ENCODE measurements at regions not wholly inside any gene's neighbourhood (a gene's known extent, or its start where the extent isn't known, plus 50 kb on each side); places are given as distances from the start of the nearest gene placed in this dataset.

GRCh38 chr14:87430810-87431209 lies 562.2 kb downstream of the GALC start:
- intact Hi-C loops (cut with DNase I), result no loop called here
- Histone ChIP-seq H3K36me3 (replicated peaks in 1 of 2) (no peaks in the 10 kb centered on the region), H3K4me1 (replicated peaks in 1 of 2) (no peaks in the 10 kb centered on the region), H3K27ac (no peak overlapping the region), H3K4me3 (no peak overlapping the region), H3K9me3 (replicated peaks in 1 of 3) (no peaks in the 10 kb centered on the region), H3K27me3 (no peaks in the 10 kb centered on the region)
- DNase-seq, result no peak
- no peak for TF ChIP-seq CTCF (IDR thresholded peaks at IDR 0.05)
- TF ChIP-seq POLR2A (IDR thresholded peaks at IDR 0.05), result no peak

GRCh38 chr14:87430214-87430613 lies 562.8 kb downstream of the GALC start:
- no peak overlapping the region for H3K4me3 ChIP-seq
- no peaks in the 10 kb centered on the region for H3K27me3 ChIP-seq
- WGBS, 4 donors, result 69 to 82% (median 73%) methylated on average over 7 of the region's 7 CpGs
- intact Hi-C loops (cut with DNase I), result no loop called here
- H3K4me1 ChIP-seq (replicated peaks in 1 of 2), result no peaks in the 10 kb centered on the region
- no peaks in the 10 kb centered on the region for H3K36me3 ChIP-seq (replicated peaks in 1 of 2)
- DNase-seq, result no peak
- no peak for TF ChIP-seq CTCF (IDR thresholded peaks at IDR 0.05)
- TF ChIP-seq POLR2A (IDR thresholded peaks at IDR 0.05), result no peak
- H3K27ac ChIP-seq, result no peak overlapping the region
- H3K9me3 ChIP-seq (replicated peaks in 1 of 3), result no peaks in the 10 kb centered on the region

GRCh38 chr14:87419925-87420324 lies 573.1 kb downstream of the GALC start:
- H3K4me1 ChIP-seq (replicated peaks in 1 of 2), result no peaks in the 10 kb centered on the region
- H3K36me3 ChIP-seq (replicated peaks in 1 of 2), result no peaks in the 10 kb centered on the region
- no peak for DNase-seq
- no peaks in the 10 kb centered on the region for H3K9me3 ChIP-seq (replicated peaks in 1 of 3)
- TF ChIP-seq CTCF (IDR thresholded peaks at IDR 0.05), result no peak
- no peak for TF ChIP-seq POLR2A (IDR thresholded peaks at IDR 0.05)
- intact Hi-C loops (cut with DNase I), result no loop called here
- no peak overlapping the region for H3K4me3 ChIP-seq
- H3K27me3 ChIP-seq, result no peaks in the 10 kb centered on the region
- no peak overlapping the region for H3K27ac ChIP-seq
- WGBS, 4 donors, result 92 to 97% (median 95%) methylated on average over 2 of the region's 2 CpGs

GRCh38 chr14:87411370-87411769 lies 581.6 kb downstream of the GALC start:
- Histone ChIP-seq H3K27ac (no peak overlapping the region), H3K36me3 (replicated peaks in 1 of 2) (no peaks in the 10 kb centered on the region), H3K4me1 (replicated peaks in 1 of 2) (no peaks in the 10 kb centered on the region), H3K27me3 (no peaks in the 10 kb centered on the region), H3K4me3 (no peak overlapping the region), H3K9me3 (replicated peaks in 1 of 3) (no peaks in the 10 kb centered on the region)
- TF ChIP-seq POLR2A (IDR thresholded peaks at IDR 0.05) (no peak), CTCF (IDR thresholded peaks at IDR 0.05) (no peak)
- intact Hi-C loops (cut with DNase I), result no loop called here
- DNase-seq, result no peak
- WGBS, 4 donors, result 59 to 70% (median 67%) methylated on average over 3 of the region's 3 CpGs

Data from adrenal gland (tissue), 9 donors.